Esophagus muscularis mucosa (tissue), 3 donors: ENCODE measurements at regions not wholly inside any gene's neighbourhood (a gene's known extent, or its start where the extent isn't known, plus 50 kb on each side); places are given as distances from the start of the nearest gene placed in this dataset.

Experiments used
- POLR2A ChIP-seq: fragments of 450-650 bp; IDR thresholded peaks from one replicate; pipeline ENCODE4 v1.6.1; 2017; ENCODE audit warnings: antibody characterized with exemption, moderate library complexity, mild to moderate bottlenecking, low read depth
- POLR2AphosphoS5 ChIP-seq, 2 donors: sonication (generic); formaldehyde crosslinking; IDR thresholded peaks; one replicate each; pipeline ENCODE4 v1.6.1; 2017; ENCODE audit warnings: antibody characterized with exemption in 2 of 2
- TF ChIP-seq, protein P1 (sequence below), 3 experiments: fragments of 200-600 bp in 2 of 3; fragments of 450-650 bp in 1 of 3; sonication (generic) in 2 of 3; IDR thresholded peaks; one replicate each; pipeline ENCODE4 v1.5.1; 2017 to 2019; ENCODE audit warnings: antibody characterized with exemption in 3 of 3, mild to moderate bottlenecking in 2 of 3, moderate library complexity in 1 of 3

DNA sequence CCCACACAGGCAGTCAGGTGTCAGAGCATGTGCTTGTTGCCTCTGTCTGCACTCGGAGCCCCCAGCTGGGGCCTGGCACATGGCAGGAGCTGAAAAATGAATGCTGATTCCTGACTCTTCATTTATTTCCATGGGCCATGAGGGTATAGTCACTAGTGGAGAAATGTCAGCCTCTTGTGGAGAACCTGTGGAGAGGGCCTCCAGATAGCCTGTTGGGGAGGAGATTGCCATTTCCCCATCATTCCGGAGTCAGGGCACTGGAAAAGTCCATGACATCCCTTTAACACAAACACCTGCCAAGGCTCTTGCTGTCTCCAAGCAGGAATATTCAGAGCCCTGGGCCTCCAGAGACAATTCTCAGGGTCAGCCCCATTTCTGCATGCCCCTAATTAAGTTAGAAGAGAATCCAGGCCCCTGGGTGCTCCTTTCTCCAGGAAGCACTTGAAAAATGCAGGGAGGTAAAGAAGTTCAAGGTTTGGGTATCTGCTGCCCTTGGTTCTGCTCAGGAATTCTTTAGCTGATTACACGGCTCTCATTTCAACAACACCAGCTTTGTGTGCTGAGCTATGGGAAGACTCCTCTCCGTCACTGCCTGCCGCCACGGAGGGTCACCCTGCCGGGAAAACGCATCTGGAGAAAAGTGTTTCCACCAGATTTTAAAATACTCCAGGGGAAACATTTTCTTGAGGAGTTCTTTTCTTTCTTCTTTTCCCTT lies 311.3 kb downstream of the MYCN start:
- TF ChIP-seq, protein P1, sequence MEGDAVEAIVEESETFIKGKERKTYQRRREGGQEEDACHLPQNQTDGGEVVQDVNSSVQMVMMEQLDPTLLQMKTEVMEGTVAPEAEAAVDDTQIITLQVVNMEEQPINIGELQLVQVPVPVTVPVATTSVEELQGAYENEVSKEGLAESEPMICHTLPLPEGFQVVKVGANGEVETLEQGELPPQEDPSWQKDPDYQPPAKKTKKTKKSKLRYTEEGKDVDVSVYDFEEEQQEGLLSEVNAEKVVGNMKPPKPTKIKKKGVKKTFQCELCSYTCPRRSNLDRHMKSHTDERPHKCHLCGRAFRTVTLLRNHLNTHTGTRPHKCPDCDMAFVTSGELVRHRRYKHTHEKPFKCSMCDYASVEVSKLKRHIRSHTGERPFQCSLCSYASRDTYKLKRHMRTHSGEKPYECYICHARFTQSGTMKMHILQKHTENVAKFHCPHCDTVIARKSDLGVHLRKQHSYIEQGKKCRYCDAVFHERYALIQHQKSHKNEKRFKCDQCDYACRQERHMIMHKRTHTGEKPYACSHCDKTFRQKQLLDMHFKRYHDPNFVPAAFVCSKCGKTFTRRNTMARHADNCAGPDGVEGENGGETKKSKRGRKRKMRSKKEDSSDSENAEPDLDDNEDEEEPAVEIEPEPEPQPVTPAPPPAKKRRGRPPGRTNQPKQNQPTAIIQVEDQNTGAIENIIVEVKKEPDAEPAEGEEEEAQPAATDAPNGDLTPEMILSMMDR (IDR thresholded peaks at IDR 0.05) = no peak
- TF ChIP-seq POLR2AphosphoS5 (IDR thresholded peaks at IDR 0.05) = no peak
- no peak for TF ChIP-seq POLR2A
